AG09319 (cell line): ENCODE measurements at regions not wholly inside any gene's neighbourhood (a gene's known extent, or its start where the extent isn't known, plus 50 kb on each side); places are given as distances from the start of the nearest gene placed in this dataset.

Experiments used
- DNase-seq: peaks from one replicate; pipeline ENCODE4 v3.0.0-alpha.2; 2010; ENCODE audit warnings: low read depth; ENCODE audit errors: extremely low read depth
- CTCF ChIP-seq: IDR thresholded peaks from 2 replicates; pipeline ENCODE4 v1.5.1; 2011; ENCODE audit warnings: low read depth, mild to moderate bottlenecking, inconsistent platforms, low read length, moderate library complexity

- no peak for DNase-seq
- TF ChIP-seq CTCF = no peak
Observed at GRCh38 chr4:100721077-100721476, 203.3 kb upstream of the EMCN start.

- no peak for TF ChIP-seq CTCF
- no peak for DNase-seq
Observed at GRCh38 chr4:100716416-100716815, 198.6 kb upstream of the EMCN start.

- DNase-seq = no peak
- no peak for TF ChIP-seq CTCF
Observed at GRCh38 chr4:100708776-100709175, 191.0 kb upstream of the EMCN start.

GRCh38 chr4:100707786-100708185, 190.0 kb upstream of the EMCN start:
- DNase-seq = no peak
- TF ChIP-seq CTCF = no peak

- DNase-seq = no peak
- TF ChIP-seq CTCF = no peak
Observed at GRCh38 chr4:100696531-100696930, 178.7 kb upstream of the EMCN start.

- no peak for TF ChIP-seq CTCF
Observed at GRCh38 chr4:100695871-100696270, 178.0 kb upstream of the EMCN start.

GRCh38 chr4:100695039-100695654, 177.3 kb upstream of the EMCN start:
- no peak for DNase-seq
- no peak for TF ChIP-seq CTCF

More at GRCh38 chr4:100695871-100696270, 178.0 kb upstream of the EMCN start:
- no peak for DNase-seq
